ENCODE measurements at regions not wholly inside any gene's neighbourhood (a gene's known extent, or its start where the extent isn't known, plus 50 kb on each side); places are given as distances from the start of the nearest gene placed in this dataset.

GRCh38 chr1:39094685-39095084 lies 68.5 kb downstream of the NDUFS5 start:
- CTCF ChIA-PET = interaction anchor here (0.6 to 1.2 kb wide), 4 partner anchors 10 to 219 kb away, joined by 3 to 6 read pairs (median 6); no protein-coding TSS in a partner anchor
- POLR2A ChIA-PET = interaction anchor here (0.7 kb wide), 1 partner anchor 93 kb away, joined by 3 read pairs; no protein-coding TSS in a partner anchor
- Histone ChIP-seq H3K4me3 (ENCODE audit: low read depth, low read length) (no peak overlapping the region), H3K9me3 (ENCODE audit: control insufficient read depth, insufficient read depth, low read depth, low read length) (no peaks in the 10 kb centered on the region), H3K27ac (ENCODE audit: extremely low read depth, low read depth, low read length) (no peak overlapping the region), H3K4me1 (ENCODE audit: control insufficient read depth, insufficient read depth, low read length) (no peaks in the 10 kb centered on the region), H3K36me3 (ENCODE audit: control insufficient read depth in 2 of 2, insufficient read depth in 1 of 2, low read length in 2 of 2) (no peaks in the 10 kb centered on the region)
- TF ChIP-seq ZNF843 (tag by site-specific recombination; IDR thresholded peaks at IDR 0.05) (no peak), ZNF747 (tag by site-specific recombination; IDR thresholded peaks at IDR 0.05) (no peak), SP2 (tag by site-specific recombination; IDR thresholded peaks at IDR 0.05) (no peak), BCL11B (tag by site-specific recombination; IDR thresholded peaks at IDR 0.05; ENCODE audit: low read depth) (no peak), ZNF626 (tag by site-specific recombination; IDR thresholded peaks at IDR 0.05) (no peak), HOXC10 (CRISPR knock-in tag; IDR thresholded peaks at IDR 0.05) (no peak)
- TF ChIP-seq, protein P1, sequence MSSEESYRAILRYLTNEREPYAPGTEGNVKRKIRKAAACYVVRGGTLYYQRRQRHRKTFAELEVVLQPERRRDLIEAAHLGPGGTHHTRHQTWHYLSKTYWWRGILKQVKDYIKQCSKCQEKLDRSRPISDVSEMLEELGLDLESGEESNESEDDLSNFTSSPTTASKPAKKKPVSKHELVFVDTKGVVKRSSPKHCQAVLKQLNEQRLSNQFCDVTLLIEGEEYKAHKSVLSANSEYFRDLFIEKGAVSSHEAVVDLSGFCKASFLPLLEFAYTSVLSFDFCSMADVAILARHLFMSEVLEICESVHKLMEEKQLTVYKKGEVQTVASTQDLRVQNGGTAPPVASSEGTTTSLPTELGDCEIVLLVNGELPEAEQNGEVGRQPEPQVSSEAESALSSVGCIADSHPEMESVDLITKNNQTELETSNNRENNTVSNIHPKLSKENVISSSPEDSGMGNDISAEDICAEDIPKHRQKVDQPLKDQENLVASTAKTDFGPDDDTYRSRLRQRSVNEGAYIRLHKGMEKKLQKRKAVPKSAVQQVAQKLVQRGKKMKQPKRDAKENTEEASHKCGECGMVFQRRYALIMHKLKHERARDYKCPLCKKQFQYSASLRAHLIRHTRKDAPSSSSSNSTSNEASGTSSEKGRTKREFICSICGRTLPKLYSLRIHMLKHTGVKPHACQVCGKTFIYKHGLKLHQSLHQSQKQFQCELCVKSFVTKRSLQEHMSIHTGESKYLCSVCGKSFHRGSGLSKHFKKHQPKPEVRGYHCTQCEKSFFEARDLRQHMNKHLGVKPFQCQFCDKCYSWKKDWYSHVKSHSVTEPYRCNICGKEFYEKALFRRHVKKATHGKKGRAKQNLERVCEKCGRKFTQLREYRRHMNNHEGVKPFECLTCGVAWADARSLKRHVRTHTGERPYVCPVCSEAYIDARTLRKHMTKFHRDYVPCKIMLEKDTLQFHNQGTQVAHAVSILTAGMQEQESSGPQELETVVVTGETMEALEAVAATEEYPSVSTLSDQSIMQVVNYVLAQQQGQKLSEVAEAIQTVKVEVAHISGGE (tag by site-specific recombination; conservative IDR thresholded peaks at IDR 0.05; ENCODE audit: low read depth) = no peak
- TF ChIP-seq, protein P2, sequence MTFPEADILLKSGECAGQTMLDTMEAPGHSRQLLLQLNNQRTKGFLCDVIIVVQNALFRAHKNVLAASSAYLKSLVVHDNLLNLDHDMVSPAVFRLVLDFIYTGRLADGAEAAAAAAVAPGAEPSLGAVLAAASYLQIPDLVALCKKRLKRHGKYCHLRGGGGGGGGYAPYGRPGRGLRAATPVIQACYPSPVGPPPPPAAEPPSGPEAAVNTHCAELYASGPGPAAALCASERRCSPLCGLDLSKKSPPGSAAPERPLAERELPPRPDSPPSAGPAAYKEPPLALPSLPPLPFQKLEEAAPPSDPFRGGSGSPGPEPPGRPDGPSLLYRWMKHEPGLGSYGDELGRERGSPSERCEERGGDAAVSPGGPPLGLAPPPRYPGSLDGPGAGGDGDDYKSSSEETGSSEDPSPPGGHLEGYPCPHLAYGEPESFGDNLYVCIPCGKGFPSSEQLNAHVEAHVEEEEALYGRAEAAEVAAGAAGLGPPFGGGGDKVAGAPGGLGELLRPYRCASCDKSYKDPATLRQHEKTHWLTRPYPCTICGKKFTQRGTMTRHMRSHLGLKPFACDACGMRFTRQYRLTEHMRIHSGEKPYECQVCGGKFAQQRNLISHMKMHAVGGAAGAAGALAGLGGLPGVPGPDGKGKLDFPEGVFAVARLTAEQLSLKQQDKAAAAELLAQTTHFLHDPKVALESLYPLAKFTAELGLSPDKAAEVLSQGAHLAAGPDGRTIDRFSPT (tag by site-specific recombination; IDR thresholded peaks at IDR 0.05) = no peak

DNA sequence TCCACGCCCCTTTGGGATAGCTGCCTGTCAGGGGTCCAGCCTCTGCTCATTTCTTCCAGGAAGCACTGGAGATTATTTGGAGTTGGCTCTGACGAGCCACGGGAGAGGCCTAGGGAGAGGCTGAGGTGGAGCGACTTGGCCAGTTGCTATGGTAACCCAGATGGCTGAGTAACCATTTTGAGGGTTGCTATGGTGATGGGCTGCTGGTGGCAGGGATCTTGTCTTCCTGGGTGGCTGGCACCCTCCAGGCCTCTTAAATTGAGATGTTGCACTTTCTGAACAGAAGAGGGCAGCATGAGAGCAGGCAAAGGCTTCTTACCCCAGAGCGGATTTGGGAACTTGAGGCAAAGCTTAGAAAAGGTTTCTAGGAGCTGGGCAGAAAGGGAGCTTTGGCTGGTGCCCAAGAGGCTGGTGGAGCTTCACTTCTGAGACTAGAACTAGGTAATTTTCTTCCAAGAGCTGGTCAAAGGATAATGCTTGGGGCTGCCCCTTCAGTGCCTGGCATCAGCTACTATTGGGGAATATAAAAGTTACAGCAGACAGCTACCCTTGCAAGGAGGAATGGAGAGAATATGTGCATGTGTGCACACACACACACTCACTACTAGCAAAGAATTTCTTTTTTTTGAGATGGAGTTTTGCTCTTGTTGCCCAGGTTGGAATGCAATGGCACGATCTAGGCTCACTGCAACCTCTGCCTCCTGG lies 72.5 kb downstream of the NDUFS5 start:
- Histone ChIP-seq H3K4me3 (ENCODE audit: low read depth, low read length) (no peak overlapping the region), H3K36me3 (ENCODE audit: control insufficient read depth in 2 of 2, insufficient read depth in 1 of 2, low read length in 2 of 2) (no peaks in the 10 kb centered on the region), H3K4me1 (ENCODE audit: control insufficient read depth, insufficient read depth, low read length) (peaks cover 10% of the 10 kb centered on the region), H3K9me3 (ENCODE audit: control insufficient read depth, insufficient read depth, low read depth, low read length) (no peaks in the 10 kb centered on the region), H3K27ac (ENCODE audit: extremely low read depth, low read depth, low read length) (no peak overlapping the region)
- POLR2A ChIA-PET = interaction anchor here (0.5 to 1.4 kb wide), 5 partner anchors 85 to 1087 kb away, joined by 3 to 6 read pairs (median 3); partner anchors contain the start of gene MACF1
- CTCF ChIA-PET = interaction anchor here (0.5 to 5.2 kb wide), 70 partner anchors 9 to 1837 kb away, joined by 3 to 67 read pairs (median 4); partner anchors contain the start of gene MACF1
- TF ChIP-seq, protein P3, sequence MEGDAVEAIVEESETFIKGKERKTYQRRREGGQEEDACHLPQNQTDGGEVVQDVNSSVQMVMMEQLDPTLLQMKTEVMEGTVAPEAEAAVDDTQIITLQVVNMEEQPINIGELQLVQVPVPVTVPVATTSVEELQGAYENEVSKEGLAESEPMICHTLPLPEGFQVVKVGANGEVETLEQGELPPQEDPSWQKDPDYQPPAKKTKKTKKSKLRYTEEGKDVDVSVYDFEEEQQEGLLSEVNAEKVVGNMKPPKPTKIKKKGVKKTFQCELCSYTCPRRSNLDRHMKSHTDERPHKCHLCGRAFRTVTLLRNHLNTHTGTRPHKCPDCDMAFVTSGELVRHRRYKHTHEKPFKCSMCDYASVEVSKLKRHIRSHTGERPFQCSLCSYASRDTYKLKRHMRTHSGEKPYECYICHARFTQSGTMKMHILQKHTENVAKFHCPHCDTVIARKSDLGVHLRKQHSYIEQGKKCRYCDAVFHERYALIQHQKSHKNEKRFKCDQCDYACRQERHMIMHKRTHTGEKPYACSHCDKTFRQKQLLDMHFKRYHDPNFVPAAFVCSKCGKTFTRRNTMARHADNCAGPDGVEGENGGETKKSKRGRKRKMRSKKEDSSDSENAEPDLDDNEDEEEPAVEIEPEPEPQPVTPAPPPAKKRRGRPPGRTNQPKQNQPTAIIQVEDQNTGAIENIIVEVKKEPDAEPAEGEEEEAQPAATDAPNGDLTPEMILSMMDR (tag by site-specific recombination; IDR thresholded peaks at IDR 0.05) = peak; percentile 66; the same call in 1 of the 2 replicates
- TF ChIP-seq ZNF629 (tag by site-specific recombination; IDR thresholded peaks at IDR 0.05) = no peak
- TF ChIP-seq ZNF16 (tag by site-specific recombination; IDR thresholded peaks at IDR 0.05; ENCODE audit: low read depth) = no peak
- no peak for TF ChIP-seq ZNF184 (tag by site-specific recombination; IDR thresholded peaks at IDR 0.05)
- TF ChIP-seq MZF1 (tag by site-specific recombination; IDR thresholded peaks at IDR 0.05; ENCODE audit: borderline replicate concordance) = no peak
- no peak for TF ChIP-seq OVOL3 (tag by site-specific recombination; IDR thresholded peaks at IDR 0.05)
- TF ChIP-seq GLI4 (tag by site-specific recombination; IDR thresholded peaks at IDR 0.05) = no peak
- no peak for TF ChIP-seq FEZF1 (tag by site-specific recombination; IDR thresholded peaks at IDR 0.05)
- TF ChIP-seq ZNF518A (tag by site-specific recombination; conservative IDR thresholded peaks at IDR 0.05; ENCODE audit: low read depth) = no peak
- no peak for TF ChIP-seq ATF2 (tag by site-specific recombination; IDR thresholded peaks at IDR 0.05; ENCODE audit: low read depth)
